ENCODE measurements at regions not wholly inside any gene's neighbourhood (a gene's known extent, or its start where the extent isn't known, plus 50 kb on each side); places are given as distances from the start of the nearest gene placed in this dataset.

- no peak for TF ChIP-seq POLR2A (IDR thresholded peaks at IDR 0.05)
- TF ChIP-seq CTCF (IDR thresholded peaks at IDR 0.05 in 8 of 11, conservative IDR thresholded peaks at IDR 0.05 in 3 of 11): no peak
- no peak for TF ChIP-seq POLR2AphosphoS5 (IDR thresholded peaks at IDR 0.05)
Observed at GRCh38 chr2:40831321-40831873, 379.5 kb upstream of the SLC8A1 start.
